ENCODE measurements at regions not wholly inside any gene's neighbourhood (a gene's known extent, or its start where the extent isn't known, plus 50 kb on each side); places are given as distances from the start of the nearest gene placed in this dataset.

DNA sequence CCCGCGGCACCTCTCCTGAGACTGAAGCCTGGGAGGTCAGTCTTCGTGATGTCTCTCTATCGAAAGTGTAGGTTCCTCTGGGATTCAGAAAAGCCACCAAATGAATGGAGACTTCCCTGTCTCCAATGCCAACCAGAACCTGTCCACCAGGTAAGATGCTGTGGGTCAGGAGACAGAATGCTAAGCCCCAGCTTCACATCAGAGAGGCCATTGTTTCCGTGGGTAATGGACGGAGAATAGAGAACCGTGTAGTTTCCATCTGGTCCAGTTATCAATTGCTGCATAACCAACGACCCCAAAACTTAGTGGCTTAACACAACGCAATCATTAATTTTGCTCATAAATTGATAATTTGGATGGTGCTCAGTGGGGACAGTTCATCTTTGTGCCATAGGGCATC lies 93.5 kb downstream of the DDX1 start:
- Histone ChIP-seq H3K79me2 (ENCODE audit: control insufficient read depth in 1 of 2, insufficient read depth in 2 of 2, low read length in 2 of 2) (no peaks in the 10 kb centered on the region), H3K79me1 (ENCODE audit: low read depth, low read length) (no peaks in the 10 kb centered on the region), H4K8ac (ENCODE audit: extremely low read depth, insufficient read depth, low read length) (no peak overlapping the region), H2BK120ac (replicated peaks; ENCODE audit: low read depth, low read length) (no peak overlapping the region), H4K91ac (replicated peaks; ENCODE audit: insufficient read length, low read length) (no peak overlapping the region), H3K9me3 (ENCODE audit: insufficient read depth in 2 of 2, low read depth in 1 of 2, low read length in 1 of 2) (peaks cover 6 to 7% of the 10 kb centered on the region in 2 experiments; a peak in 2 of 4 replicates), H3K27me3 (replicated peaks in 1 of 4; ENCODE audit: control insufficient read depth in 3 of 4, extremely low read depth in 1 of 4, insufficient read depth in 3 of 4, low read length in 3 of 4) (no peaks in the 10 kb centered on the region), H3K4ac (replicated peaks; ENCODE audit: insufficient read length, low read depth, low read length) (no peak overlapping the region), H2BK20ac (ENCODE audit: low read length) (no peak overlapping the region), H2AFZ (ENCODE audit: low read length) (no peak overlapping the region), H3K56ac (replicated peaks; ENCODE audit: insufficient read length, low read depth, low read length) (no peak overlapping the region), H3K4me1 (replicated peaks in 1 of 4; ENCODE audit: control insufficient read depth in 3 of 4, insufficient read depth in 4 of 4, low read length in 3 of 4) (peaks cover 0 to 2% (median 0%) of the 10 kb centered on the region in 4 experiments; a peak in 2 of 7 replicates), H2BK15ac (ENCODE audit: low read length) (no peak overlapping the region), H3K36me3 (ENCODE audit: control insufficient read depth in 2 of 4, insufficient read depth in 4 of 4, low read length in 3 of 4) (no peaks in the 10 kb centered on the region; a peak in 1 of 8 replicates), H3K14ac (ENCODE audit: insufficient read length) (no peak overlapping the region), H3K23me2 (ENCODE audit: low read depth, low read length) (no peaks in the 10 kb centered on the region), H3K23ac (ENCODE audit: insufficient read length) (no peak overlapping the region), H3K9ac (replicated peaks in 1 of 4; ENCODE audit: extremely low read depth in 1 of 4, low read depth in 3 of 4, low read length in 3 of 4) (no peak overlapping the region), H2BK12ac (ENCODE audit: low read depth, low read length) (no peak overlapping the region), H2BK5ac (ENCODE audit: low read depth, low read length) (no peak overlapping the region), H3K18ac (ENCODE audit: extremely low read depth, low read length) (no peak overlapping the region), H3K27ac (ENCODE audit: low read depth, low read length) (no peak overlapping the region), H4K20me1 (replicated peaks in 1 of 2; ENCODE audit: control insufficient read depth in 1 of 2, insufficient read depth in 2 of 2, low read length in 2 of 2) (no peaks in the 10 kb centered on the region), H3K4me2 (ENCODE audit: insufficient read depth in 1 of 2, low read depth in 2 of 2, low read length in 2 of 2) (no peak overlapping the region), H2AK5ac (ENCODE audit: low read depth, low read length) (no peak overlapping the region), H3K4me3 (ENCODE audit: extremely low read depth in 1 of 4, insufficient read depth in 2 of 4, low read depth in 3 of 4, low read length in 4 of 4) (no peak overlapping the region), H4K5ac (ENCODE audit: insufficient read length, low read depth, low read length) (no peak overlapping the region)
- DNase-seq (ENCODE audit: low read depth in 1 of 2, low spot score in 2 of 2) (no peak), FAIRE-seq (no peak)
- ChIA-PET CTCF (ENCODE audit: partially characterized antibody) (interaction anchor here (0.6 to 4.1 kb wide), 3 partner anchors 12 to 111 kb away, joined by 3 to 17 read pairs (median 3); no protein-coding TSS in a partner anchor), POLR2A (ENCODE audit: partially characterized antibody) (interaction anchor here (1.9 kb wide), 1 partner anchor 63 kb away, joined by 4 read pairs; no protein-coding TSS in a partner anchor)
- WGBS, 2 experiments (ENCODE audit: extremely low coverage in 1 of 2, insufficient coverage in 1 of 2, insufficient read length in 1 of 2, insufficient replicate concordance in 2 of 2, low coverage in 1 of 2, low lambda C conversion rate in 2 of 2, missing lambda C conversion rate in 1 of 2), result 90% methylated on average over 9 of the region's 9 CpGs; no CpG with 5 or more reads in 1 of the 2 experiments
- TF ChIP-seq CBX8 (IDR thresholded peaks at IDR 0.05; ENCODE audit: borderline replicate concordance, low read depth, low read length), result no peak
- no peak for TF ChIP-seq CTBP2 (IDR thresholded peaks at IDR 0.05; ENCODE audit: borderline replicate concordance, insufficient read depth, insufficient read length, low read length)
- TF ChIP-seq POU5F1 (IDR thresholded peaks at IDR 0.05; ENCODE audit: low read depth, low read length), result no peak
- TF ChIP-seq, protein P1, sequence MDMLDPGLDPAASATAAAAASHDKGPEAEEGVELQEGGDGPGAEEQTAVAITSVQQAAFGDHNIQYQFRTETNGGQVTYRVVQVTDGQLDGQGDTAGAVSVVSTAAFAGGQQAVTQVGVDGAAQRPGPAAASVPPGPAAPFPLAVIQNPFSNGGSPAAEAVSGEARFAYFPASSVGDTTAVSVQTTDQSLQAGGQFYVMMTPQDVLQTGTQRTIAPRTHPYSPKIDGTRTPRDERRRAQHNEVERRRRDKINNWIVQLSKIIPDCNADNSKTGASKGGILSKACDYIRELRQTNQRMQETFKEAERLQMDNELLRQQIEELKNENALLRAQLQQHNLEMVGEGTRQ (IDR thresholded peaks at IDR 0.05; ENCODE audit: low read length), result no peak
- TF ChIP-seq, protein P2, sequence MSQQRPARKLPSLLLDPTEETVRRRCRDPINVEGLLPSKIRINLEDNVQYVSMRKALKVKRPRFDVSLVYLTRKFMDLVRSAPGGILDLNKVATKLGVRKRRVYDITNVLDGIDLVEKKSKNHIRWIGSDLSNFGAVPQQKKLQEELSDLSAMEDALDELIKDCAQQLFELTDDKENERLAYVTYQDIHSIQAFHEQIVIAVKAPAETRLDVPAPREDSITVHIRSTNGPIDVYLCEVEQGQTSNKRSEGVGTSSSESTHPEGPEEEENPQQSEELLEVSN (IDR thresholded peaks at IDR 0.05), result no peak
- TF ChIP-seq EZH2 (IDR thresholded peaks at IDR 0.05; ENCODE audit: low read depth, low read length, severe bottlenecking), result no peak
- TF ChIP-seq SP1 (IDR thresholded peaks at IDR 0.05; ENCODE audit: low read depth, low read length), result no peak
- no peak for TF ChIP-seq KDM4A (IDR thresholded peaks at IDR 0.05; ENCODE audit: low read depth, low read length, severe bottlenecking)
- TF ChIP-seq EGR1 (IDR thresholded peaks at IDR 0.05; ENCODE audit: borderline replicate concordance, low read depth, low read length), result no peak
- no peak for TF ChIP-seq TBP (IDR thresholded peaks at IDR 0.05; ENCODE audit: low read depth, low read length)
- TF ChIP-seq CEBPB (IDR thresholded peaks at IDR 0.05; ENCODE audit: low read depth, low read length), result no peak
- no peak for TF ChIP-seq CHD1 (IDR thresholded peaks at IDR 0.05; ENCODE audit: low read depth, low read length)
- no peak for TF ChIP-seq BCL11A (IDR thresholded peaks at IDR 0.05; ENCODE audit: low read depth in 2 of 2, low read length in 2 of 2)
